Loucy (cell line): ENCODE measurements at regions not wholly inside any gene's neighbourhood (a gene's known extent, or its start where the extent isn't known, plus 50 kb on each side); places are given as distances from the start of the nearest gene placed in this dataset.

Experiments
- H2AFZ ChIP-seq: fragments of 200-600 bp; sonication (generic); 2 replicates; pipeline ENCODE4 v1.6.0; 2016; ENCODE audit warnings: antibody characterized with exemption, mild to moderate bottlenecking, low read length, moderate library complexity
- H3F3A ChIP-seq: fragments of 200-600 bp; 2 replicates; pipeline ENCODE4 v1.6.0; 2016; ENCODE audit warnings: antibody characterized with exemption, low read depth, mild to moderate bottlenecking
- H3K27me3 ChIP-seq: fragments of 200-600 bp; sonication (generic); 2 replicates; pipeline ENCODE4 v1.6.1; 2014; ENCODE audit warnings: low read length, mild to moderate bottlenecking; ENCODE audit not compliant: insufficient read depth, poor library complexity, severe bottlenecking
- H3K36me3 ChIP-seq: fragments of 200-600 bp; sonication (generic); 2 replicates; pipeline ENCODE4 v1.6.1; 2016; ENCODE audit warnings: low read length; ENCODE audit not compliant: insufficient read depth
- H3K4me1 ChIP-seq: fragments of 200-600 bp; sonication (generic); 2 replicates; pipeline ENCODE4 v1.5.1; 2014; ENCODE audit warnings: low read length, mild to moderate bottlenecking; ENCODE audit not compliant: insufficient read depth, poor library complexity, severe bottlenecking
- H3K4me2 ChIP-seq: fragments of 200-600 bp; sonication (generic); 2 replicates; pipeline ENCODE4 v1.6.0; 2014; ENCODE audit warnings: antibody characterized with exemption, low read length, low read depth, mild to moderate bottlenecking; ENCODE audit not compliant: poor library complexity, severe bottlenecking
- H3K4me3 ChIP-seq: fragments of 200-600 bp; sonication (generic); 2 replicates; pipeline ENCODE4 v1.5.1; 2014; ENCODE audit warnings: low read length, mild to moderate bottlenecking, mixed read lengths; ENCODE audit not compliant: poor library complexity, severe bottlenecking
- H3K79me2 ChIP-seq: fragments of 200-600 bp; sonication (generic); 2 replicates; pipeline ENCODE4 v1.6.1; 2014; ENCODE audit warnings: low read length; ENCODE audit not compliant: insufficient read depth
- H3K9ac ChIP-seq: fragments of 200-600 bp; sonication (generic); 2 replicates; pipeline ENCODE4 v1.6.0; 2014; ENCODE audit warnings: mild to moderate bottlenecking, low read depth, low read length, moderate library complexity; ENCODE audit not compliant: poor library complexity, severe bottlenecking
- H3K9me2 ChIP-seq: fragments of 200-600 bp; sonication (generic); replicated peaks from 2 replicates; pipeline ENCODE4 v1.6.1; 2016; ENCODE audit warnings: low read depth, low read length, mixed read lengths
- H3K9me3 ChIP-seq: fragments of 200-600 bp; sonication (generic); 2 replicates; pipeline ENCODE4 v1.6.1; 2014; ENCODE audit warnings: mild to moderate bottlenecking, antibody characterized with exemption, low read length, low read depth; ENCODE audit not compliant: insufficient read depth
- H4K20me1 ChIP-seq: fragments of 200-600 bp; sonication (generic); 2 replicates; pipeline ENCODE4 v1.6.0; 2014; ENCODE audit warnings: antibody characterized with exemption, low read length, mild to moderate bottlenecking; ENCODE audit not compliant: insufficient read depth, poor library complexity, severe bottlenecking
- EZH2phosphoT487 ChIP-seq: fragments of 200-600 bp; IDR thresholded peaks from 2 replicates; pipeline ENCODE4 v1.6.1; 2018; ENCODE audit warnings: antibody characterized with exemption, mild to moderate bottlenecking, moderate library complexity, borderline replicate concordance
- TF ChIP-seq, protein P1 (sequence below): fragments of 200-600 bp; sonication (generic); conservative IDR thresholded peaks from 2 replicates; pipeline ENCODE4 v1.5.1; 2014; ENCODE audit warnings: mild to moderate bottlenecking, antibody characterized with exemption, low read length

DNA sequence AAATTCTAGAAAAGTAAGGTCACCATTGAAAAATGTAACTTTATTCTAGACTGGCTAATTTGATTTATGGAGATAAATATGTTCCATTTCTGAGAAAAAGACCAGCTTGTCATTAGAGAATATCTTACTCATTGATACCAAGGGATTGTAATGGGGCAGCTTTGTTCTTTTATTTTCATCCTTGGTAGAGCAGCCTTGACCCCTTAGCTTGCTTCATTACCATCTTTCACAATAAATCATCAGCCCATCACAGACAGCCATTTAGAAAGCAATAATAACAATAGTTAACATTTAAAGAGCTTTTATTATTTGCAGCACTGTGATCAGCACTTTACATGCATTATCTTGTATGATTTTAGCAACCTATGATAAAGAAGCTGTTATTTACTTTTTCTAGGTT is 253.6 kb downstream of the C3orf38 start:
- no peaks in the 10 kb centered on the region for H3K36me3 ChIP-seq
- no peaks in the 10 kb centered on the region for H3K79me2 ChIP-seq
- H3K9me3 ChIP-seq, result no peaks in the 10 kb centered on the region
- no peak for TF ChIP-seq EZH2phosphoT487
- TF ChIP-seq, protein P1, sequence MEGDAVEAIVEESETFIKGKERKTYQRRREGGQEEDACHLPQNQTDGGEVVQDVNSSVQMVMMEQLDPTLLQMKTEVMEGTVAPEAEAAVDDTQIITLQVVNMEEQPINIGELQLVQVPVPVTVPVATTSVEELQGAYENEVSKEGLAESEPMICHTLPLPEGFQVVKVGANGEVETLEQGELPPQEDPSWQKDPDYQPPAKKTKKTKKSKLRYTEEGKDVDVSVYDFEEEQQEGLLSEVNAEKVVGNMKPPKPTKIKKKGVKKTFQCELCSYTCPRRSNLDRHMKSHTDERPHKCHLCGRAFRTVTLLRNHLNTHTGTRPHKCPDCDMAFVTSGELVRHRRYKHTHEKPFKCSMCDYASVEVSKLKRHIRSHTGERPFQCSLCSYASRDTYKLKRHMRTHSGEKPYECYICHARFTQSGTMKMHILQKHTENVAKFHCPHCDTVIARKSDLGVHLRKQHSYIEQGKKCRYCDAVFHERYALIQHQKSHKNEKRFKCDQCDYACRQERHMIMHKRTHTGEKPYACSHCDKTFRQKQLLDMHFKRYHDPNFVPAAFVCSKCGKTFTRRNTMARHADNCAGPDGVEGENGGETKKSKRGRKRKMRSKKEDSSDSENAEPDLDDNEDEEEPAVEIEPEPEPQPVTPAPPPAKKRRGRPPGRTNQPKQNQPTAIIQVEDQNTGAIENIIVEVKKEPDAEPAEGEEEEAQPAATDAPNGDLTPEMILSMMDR, result no peak
- no peaks in the 10 kb centered on the region for H3F3A ChIP-seq
- no peak overlapping the region for H3K9ac ChIP-seq
- H3K9me2 ChIP-seq, result no peaks in the 10 kb centered on the region
- no peak overlapping the region for H3K4me3 ChIP-seq
- no peak overlapping the region for H3K4me2 ChIP-seq
- no peaks in the 10 kb centered on the region for H4K20me1 ChIP-seq
- H3K27me3 ChIP-seq, result no peaks in the 10 kb centered on the region
- no peaks in the 10 kb centered on the region for H3K4me1 ChIP-seq
- no peak overlapping the region for H2AFZ ChIP-seq

DNA sequence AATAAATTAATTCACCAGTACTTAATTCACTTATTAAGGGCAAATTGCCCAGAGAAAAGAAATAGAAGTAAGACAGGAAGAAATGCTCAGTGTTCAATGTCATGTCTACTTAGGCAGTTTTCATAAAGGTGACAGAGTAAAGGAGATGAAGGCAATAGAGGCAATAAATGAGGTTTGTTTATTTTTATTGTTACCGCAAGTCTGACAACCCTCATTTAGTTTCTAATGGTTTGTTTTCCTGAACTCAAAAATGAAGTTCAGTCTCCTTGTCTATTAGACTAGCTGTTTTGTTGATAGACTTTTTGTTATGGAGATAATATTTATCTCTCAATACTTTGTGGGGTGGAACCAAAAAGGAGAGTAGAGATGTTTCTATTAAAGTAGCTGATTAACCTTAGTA is 258.3 kb downstream of the C3orf38 start:
- Histone ChIP-seq H3K9me3 (no peaks in the 10 kb centered on the region), H3F3A (no peaks in the 10 kb centered on the region), H3K4me2 (no peak overlapping the region), H3K4me1 (peaks cover 4% of the 10 kb centered on the region), H3K9ac (no peak overlapping the region), H4K20me1 (no peaks in the 10 kb centered on the region), H3K79me2 (no peaks in the 10 kb centered on the region), H3K9me2 (no peaks in the 10 kb centered on the region), H3K27me3 (no peaks in the 10 kb centered on the region), H3K36me3 (no peaks in the 10 kb centered on the region), H3K4me3 (no peak overlapping the region), H2AFZ (no peak overlapping the region)
- TF ChIP-seq, protein P1, result no peak
- TF ChIP-seq EZH2phosphoT487, result no peak

DNA sequence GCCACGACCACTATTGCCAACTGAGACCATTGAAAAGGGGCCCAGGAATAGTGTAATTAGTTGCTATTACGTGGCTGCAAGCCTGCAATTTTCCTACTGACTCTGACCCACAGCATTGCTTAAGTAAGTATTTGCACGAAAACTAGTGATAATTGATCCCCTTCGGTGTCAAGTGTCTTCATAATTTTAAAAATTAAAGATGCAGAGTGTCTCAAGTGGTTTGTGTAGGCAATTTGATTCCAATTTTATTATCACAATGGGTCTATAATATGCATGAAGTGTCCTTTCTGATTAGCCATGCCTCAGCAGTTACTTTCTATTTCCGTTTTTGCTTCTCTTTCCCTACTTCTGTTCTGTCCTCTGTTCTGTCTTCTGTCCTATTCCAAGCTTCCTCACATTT is 259.2 kb downstream of the C3orf38 start:
- H3K4me1 ChIP-seq, result peaks cover 4% of the 10 kb centered on the region
- no peak overlapping the region for H3K4me2 ChIP-seq

More for the DNA sequence above, 259.2 kb downstream of the C3orf38 start:
- Histone ChIP-seq H3K9ac (no peak overlapping the region), H3K9me3 (no peaks in the 10 kb centered on the region), H3K4me3 (no peak overlapping the region), H3K79me2 (no peaks in the 10 kb centered on the region), H2AFZ (no peak overlapping the region), H3K36me3 (no peaks in the 10 kb centered on the region), H4K20me1 (no peaks in the 10 kb centered on the region), H3K27me3 (no peaks in the 10 kb centered on the region), H3F3A (no peaks in the 10 kb centered on the region), H3K9me2 (no peaks in the 10 kb centered on the region)
- TF ChIP-seq, protein P1, result no peak
- TF ChIP-seq EZH2phosphoT487, result no peak
